C1 segment of cervical spinal cord (tissue), 14 donors: ENCODE measurements at regions not wholly inside any gene's neighbourhood (a gene's known extent, or its start where the extent isn't known, plus 50 kb on each side); places are given as distances from the start of the nearest gene placed in this dataset.
A peak's percentile ranks its signal among the peaks of the same experiment; 100 is the strongest.
"Not testable (repeated sequence)": the region's sequence is repeated elsewhere in the genome, so short reads cannot be mapped to it uniquely, and the experiment has no call there.

Source experiments
- DNase-seq, 14 donors: peaks; one replicate each; lab custom pipeline; 2025; lab: John Stamatoyannopoulos, UW

- DNase-seq, result no peak
These were observed 132.3 kb downstream of the TNFSF18 start for GRCh38 chr1:172918478-172918877.

GRCh38 chr1:172926070-172926469, 124.7 kb downstream of the TNFSF18 start:
- no peak for DNase-seq

- DNase-seq, result no peak
These were observed 122.3 kb downstream of the TNFSF18 start for GRCh38 chr1:172928412-172928811.

- no peak for DNase-seq
These were observed 121.7 kb downstream of the TNFSF18 start for GRCh38 chr1:172929006-172929405.

- no peak for DNase-seq
These were observed 120.6 kb downstream of the TNFSF18 start for GRCh38 chr1:172930142-172930541.

GRCh38 chr1:172931340-172931739, 119.4 kb downstream of the TNFSF18 start:
- DNase-seq, result no peak

- DNase-seq, result no peak
These were observed 119.0 kb downstream of the TNFSF18 start for GRCh38 chr1:172931761-172932160.

- no peak for DNase-seq
These were observed 117.8 kb downstream of the TNFSF18 start for GRCh38 chr1:172932981-172933380.

- DNase-seq, result no peak
These were observed 116.4 kb downstream of the TNFSF18 start for GRCh38 chr1:172934417-172934762.

- DNase-seq, result no peak
These were observed 115.6 kb downstream of the TNFSF18 start for GRCh38 chr1:172935062-172935592.

GRCh38 chr1:172936088-172936645, 114.6 kb downstream of the TNFSF18 start:
- DNase-seq, result no peak

- DNase-seq, result no peak
These were observed 112.1 kb downstream of the TNFSF18 start for GRCh38 chr1:172938681-172939080.

GRCh38 chr1:172939475-172939874, 111.3 kb downstream of the TNFSF18 start:
- DNase-seq, result no peak

GRCh38 chr1:172940174-172940855, 110.4 kb downstream of the TNFSF18 start:
- no peak for DNase-seq

GRCh38 chr1:172941471-172941870, 109.3 kb downstream of the TNFSF18 start:
- DNase-seq, result peak in 1 of 14 donors; percentile 8

- DNase-seq, result no peak
These were observed 108.8 kb downstream of the TNFSF18 start for GRCh38 chr1:172941945-172942344.

- DNase-seq, result not testable (repeated sequence)
These were observed 107.6 kb downstream of the TNFSF18 start for GRCh38 chr1:172943138-172943537.

GRCh38 chr1:172944931-172945330, 105.8 kb downstream of the TNFSF18 start:
- DNase-seq, result no peak

- no peak for DNase-seq
These were observed 103.8 kb downstream of the TNFSF18 start for GRCh38 chr1:172946814-172947507.

GRCh38 chr1:172948457-172948856, 102.3 kb downstream of the TNFSF18 start:
- DNase-seq, result no peak

GRCh38 chr1:172949096-172949495, 101.6 kb downstream of the TNFSF18 start:
- DNase-seq, result no peak

- DNase-seq, result no peak
These were observed 100.2 kb downstream of the TNFSF18 start for GRCh38 chr1:172950528-172950927.
